GM18858 (cell line): ENCODE measurements at regions not wholly inside any gene's neighbourhood (a gene's known extent, or its start where the extent isn't known, plus 50 kb on each side); places are given as distances from the start of the nearest gene placed in this dataset.

Experiments used
- ATAC-seq: cut with Tn5 transposase; IDR thresholded peaks from one replicate; pipeline ENCODE4 v1.9.1; 2021; ENCODE audit not compliant: unreplicated experiment

GRCh38 chr1:79326875-79327274, 320.3 kb upstream of the ADGRL4 start:
- ATAC-seq = no peak

GRCh38 chr1:79325705-79326104, 319.2 kb upstream of the ADGRL4 start:
- ATAC-seq = no peak

- no peak for ATAC-seq
Observed at GRCh38 chr1:79325126-79325525, 318.6 kb upstream of the ADGRL4 start.

- no peak for ATAC-seq
Observed at GRCh38 chr1:79323239-79324025, 316.9 kb upstream of the ADGRL4 start.

- ATAC-seq = no peak
Observed at GRCh38 chr1:79322511-79323027, 316.0 kb upstream of the ADGRL4 start.

GRCh38 chr1:79312438-79312837, 305.9 kb upstream of the ADGRL4 start:
- no peak for ATAC-seq

GRCh38 chr1:79310609-79311008, 304.1 kb upstream of the ADGRL4 start:
- ATAC-seq = no peak

GRCh38 chr1:79304131-79304530, 297.6 kb upstream of the ADGRL4 start:
- ATAC-seq = no peak

- ATAC-seq = no peak
Observed at GRCh38 chr1:79303040-79303439, 296.5 kb upstream of the ADGRL4 start.

- no peak for ATAC-seq
Observed at GRCh38 chr1:79302380-79302930, 295.9 kb upstream of the ADGRL4 start.

GRCh38 chr1:79295967-79296366, 289.4 kb upstream of the ADGRL4 start:
- no peak for ATAC-seq

GRCh38 chr1:79293611-79294010, 287.1 kb upstream of the ADGRL4 start:
- no peak for ATAC-seq

- ATAC-seq = no peak
Observed at GRCh38 chr1:79290927-79291474, 284.5 kb upstream of the ADGRL4 start.

GRCh38 chr1:79287982-79288381, 281.5 kb upstream of the ADGRL4 start:
- no peak for ATAC-seq

GRCh38 chr1:79285667-79286066, 279.1 kb upstream of the ADGRL4 start:
- no peak for ATAC-seq

GRCh38 chr1:79283451-79283850, 276.9 kb upstream of the ADGRL4 start:
- no peak for ATAC-seq

GRCh38 chr1:79281442-79281841, 274.9 kb upstream of the ADGRL4 start:
- ATAC-seq = no peak

GRCh38 chr1:79271759-79272158, 265.2 kb upstream of the ADGRL4 start:
- no peak for ATAC-seq

GRCh38 chr1:79264975-79265818, 258.7 kb upstream of the ADGRL4 start:
- ATAC-seq = no peak

GRCh38 chr1:79264285-79264684, 257.8 kb upstream of the ADGRL4 start:
- no peak for ATAC-seq

GRCh38 chr1:79262745-79263258, 256.3 kb upstream of the ADGRL4 start:
- ATAC-seq = no peak
